Endodermal cell (in vitro differentiated cells): ENCODE measurements at regions not wholly inside any gene's neighbourhood (a gene's known extent, or its start where the extent isn't known, plus 50 kb on each side); places are given as distances from the start of the nearest gene placed in this dataset.

Source experiments
- DNase-seq: peaks from one replicate; pipeline ENCODE4 v3.0.0-alpha.2; 2017
- H3K27ac ChIP-seq: 2 replicates; pipeline ENCODE4 v1.5.1; 2013; ENCODE audit warnings: mild to moderate bottlenecking, low read depth, low read length, moderate library complexity
- H3K27me3 ChIP-seq: 2 replicates; pipeline ENCODE4 v1.6.1; 2013; ENCODE audit warnings: mild to moderate bottlenecking, low read length, moderate library complexity; ENCODE audit not compliant: insufficient read depth, control insufficient read depth, poor library complexity, severe bottlenecking
- H3K36me3 ChIP-seq: 2 replicates; pipeline ENCODE4 v1.7.0; 2013; ENCODE audit warnings: mild to moderate bottlenecking, low read length, moderate library complexity; ENCODE audit not compliant: control insufficient read depth, insufficient read depth
- H3K4me1 ChIP-seq: one replicate; pipeline ENCODE4 v1.7.0; 2013; ENCODE audit warnings: low read length; ENCODE audit not compliant: control insufficient read depth, insufficient read depth
- H3K4me3 ChIP-seq: 2 replicates; pipeline ENCODE4 v1.5.1; 2013; ENCODE audit warnings: mild to moderate bottlenecking, low read length, moderate library complexity
- H3K9ac ChIP-seq: 2 replicates; pipeline ENCODE4 v1.6.1; 2013; ENCODE audit warnings: mild to moderate bottlenecking, low read length, moderate library complexity; ENCODE audit not compliant: poor library complexity, severe bottlenecking; ENCODE audit errors: extremely low read depth
- H3K9me3 ChIP-seq: 2 replicates; pipeline ENCODE4 v1.6.1; 2013; ENCODE audit warnings: mild to moderate bottlenecking, low read length, moderate library complexity; ENCODE audit not compliant: control insufficient read depth
- H3K27ac Mint-ChIP-seq: 2 replicates; pipeline ENCODE4 v1.8.0; 2020; ENCODE audit warnings: mixed read lengths
- H3K27me3 Mint-ChIP-seq: 2 replicates; pipeline ENCODE4 v1.8.0; 2021; ENCODE audit warnings: mild to moderate bottlenecking, mixed read lengths; ENCODE audit not compliant: insufficient read depth
- H3K36me3 Mint-ChIP-seq: 2 replicates; pipeline ENCODE4 v1.8.0; 2020; ENCODE audit warnings: low read depth, mixed read lengths
- H3K4me1 Mint-ChIP-seq: 2 replicates; pipeline ENCODE4 v1.8.0; 2020; ENCODE audit warnings: mixed read lengths
- H3K4me3 Mint-ChIP-seq: 2 replicates; pipeline ENCODE4 v1.8.0; 2020; ENCODE audit warnings: mild to moderate bottlenecking, moderate library complexity, mixed read lengths
- H3K9me3 Mint-ChIP-seq: 2 replicates; pipeline ENCODE4 v1.8.0; 2020; ENCODE audit warnings: mild to moderate bottlenecking, mixed read lengths
- CTCF ChIP-seq: fragments of 200-600 bp; sonication (generic); conservative IDR thresholded peaks from 2 replicates; pipeline ENCODE4 v1.5.0; 2021; ENCODE audit warnings: antibody characterized with exemption, mild to moderate bottlenecking
- WGBS, 2 experiments: methylation state at CpG; one replicate each; pipeline versions ENCODE4 v1.1.5 to v1.1.7; 2013; ENCODE audit warnings: missing lambda C conversion rate in 2 of 2, mixed read lengths in 1 of 2; ENCODE audit not compliant: insufficient coverage in 1 of 2, insufficient read length in 1 of 2; 5-methylcytosine and 5-hydroxymethylcytosine counted together

DNA sequence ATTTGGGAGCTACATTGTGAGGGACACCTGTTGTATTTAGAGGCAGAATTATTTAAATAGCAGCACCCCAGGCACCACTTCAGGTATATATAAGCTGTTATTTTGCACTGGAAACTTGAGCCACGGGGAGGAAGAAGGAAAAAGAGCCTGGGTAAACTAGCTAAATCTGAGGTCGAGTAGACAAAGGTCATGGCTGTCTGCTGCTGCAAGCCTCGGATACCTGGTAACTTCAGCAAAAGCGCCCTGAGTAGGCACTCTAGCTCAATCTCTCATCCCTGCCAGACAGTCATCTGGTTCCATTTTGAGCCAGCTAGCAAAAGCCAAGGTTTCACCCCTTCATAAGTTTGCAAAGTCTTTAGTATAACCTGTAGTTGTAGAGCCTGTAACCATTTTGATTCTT is 101.9 kb upstream of the ZNF644 start:
- Histone ChIP-seq H3K27me3 (no peaks in the 10 kb centered on the region), H3K4me1 (peaks cover 4% of the 10 kb centered on the region), H3K27ac (no peak overlapping the region), H3K9ac (no peak overlapping the region), H3K4me3 (no peak overlapping the region), H3K9me3 (no peaks in the 10 kb centered on the region), H3K36me3 (no peaks in the 10 kb centered on the region)
- Mint-ChIP-seq H3K27ac (no peak overlapping the region), H3K36me3 (no peaks in the 10 kb centered on the region), H3K9me3 (no peaks in the 10 kb centered on the region), H3K27me3 (no peaks in the 10 kb centered on the region), H3K4me1 (peaks cover 30% of the 10 kb centered on the region), H3K4me3 (no peak overlapping the region)
- TF ChIP-seq CTCF = no peak
- DNase-seq = peak; percentile 52
- WGBS, 2 experiments = 63 to 81% methylated on average over 3 to 4 of the region's 4 CpGs

DNA sequence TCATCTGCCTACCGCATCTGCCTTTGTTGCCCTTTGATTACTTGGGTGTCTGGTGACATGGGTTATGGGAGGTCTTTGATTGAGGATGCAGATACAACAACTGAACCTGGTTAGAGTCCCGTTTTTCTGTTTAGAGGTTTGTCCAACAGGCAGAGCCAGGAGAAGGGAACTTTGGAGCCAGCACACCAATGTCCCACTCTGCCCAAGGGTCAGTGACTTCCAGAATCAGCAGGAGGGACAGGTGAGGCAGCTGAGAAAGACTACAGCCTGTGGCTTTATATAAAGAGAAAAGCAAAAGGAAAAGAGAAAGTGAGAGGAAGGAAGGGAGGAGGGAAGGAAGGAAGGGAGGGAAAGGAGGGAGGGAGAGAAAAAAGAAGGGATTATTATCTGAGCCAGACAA is 101.5 kb upstream of the ZNF644 start:
- Histone ChIP-seq H3K27ac (no peak overlapping the region), H3K27me3 (no peaks in the 10 kb centered on the region), H3K9me3 (no peaks in the 10 kb centered on the region), H3K4me1 (peaks cover 4% of the 10 kb centered on the region), H3K36me3 (no peaks in the 10 kb centered on the region), H3K4me3 (no peak overlapping the region), H3K9ac (no peak overlapping the region)
- Mint-ChIP-seq H3K27me3 (no peaks in the 10 kb centered on the region), H3K4me3 (no peak overlapping the region), H3K9me3 (no peaks in the 10 kb centered on the region), H3K36me3 (no peaks in the 10 kb centered on the region), H3K27ac (peak overlapping the region; percentile 69), H3K4me1 (peaks cover 30% of the 10 kb centered on the region)
- no peak for TF ChIP-seq CTCF
- WGBS, 2 experiments = 35% methylated on average over 2 of the region's 2 CpGs; no CpG with 5 or more reads in 1 of the 2 experiments
- no peak for DNase-seq

DNA sequence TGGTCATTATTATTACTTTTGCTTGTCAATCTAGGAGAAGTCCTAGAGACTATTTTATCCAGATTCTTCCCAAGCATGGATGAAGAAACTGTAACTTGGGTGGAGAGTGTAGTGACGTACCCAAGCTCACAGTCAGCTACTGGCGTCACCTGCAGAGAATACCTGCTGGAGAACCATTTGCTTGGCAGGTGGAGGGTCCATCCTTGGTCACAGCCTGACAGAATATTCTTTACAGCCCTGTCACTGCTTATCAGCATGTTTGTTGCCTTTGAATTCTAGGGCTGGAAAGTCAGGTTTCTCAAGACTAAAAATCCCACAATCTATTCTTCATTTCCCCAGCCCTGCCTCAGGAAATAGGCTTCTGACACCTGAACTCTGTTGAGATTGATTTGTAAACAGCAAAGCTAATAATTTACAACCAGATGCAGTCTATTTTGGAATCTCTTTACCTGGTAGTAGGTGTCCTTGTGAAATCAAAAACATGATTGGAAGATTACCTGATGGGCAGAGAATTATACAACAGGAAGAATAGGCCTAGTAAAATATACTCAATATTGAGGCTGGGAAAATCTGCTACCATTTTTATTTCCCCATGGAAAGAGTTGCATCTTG is 100.4 kb upstream of the ZNF644 start:
- TF ChIP-seq CTCF = no peak
- WGBS, 2 experiments = 88% methylated on average over 2 of the region's 2 CpGs; no CpG with 5 or more reads in 1 of the 2 experiments
- no peaks in the 10 kb centered on the region for H3K27me3 Mint-ChIP-seq
- H3K27ac Mint-ChIP-seq = no peak overlapping the region
- no peak overlapping the region for H3K27ac ChIP-seq
- H3K9me3 Mint-ChIP-seq = no peaks in the 10 kb centered on the region
- H3K36me3 ChIP-seq = no peaks in the 10 kb centered on the region
- H3K9ac ChIP-seq = no peak overlapping the region
- H3K4me1 ChIP-seq = peaks cover 4% of the 10 kb centered on the region
- H3K4me1 Mint-ChIP-seq = peaks cover 30% of the 10 kb centered on the region
- no peaks in the 10 kb centered on the region for H3K27me3 ChIP-seq
- no peaks in the 10 kb centered on the region for H3K36me3 Mint-ChIP-seq
- H3K9me3 ChIP-seq = no peaks in the 10 kb centered on the region
- no peak for DNase-seq
- H3K4me3 ChIP-seq = no peak overlapping the region
- no peak overlapping the region for H3K4me3 Mint-ChIP-seq
